ENCODE measurements at regions not wholly inside any gene's neighbourhood (a gene's known extent, or its start where the extent isn't known, plus 50 kb on each side); places are given as distances from the start of the nearest gene placed in this dataset.

DNA sequence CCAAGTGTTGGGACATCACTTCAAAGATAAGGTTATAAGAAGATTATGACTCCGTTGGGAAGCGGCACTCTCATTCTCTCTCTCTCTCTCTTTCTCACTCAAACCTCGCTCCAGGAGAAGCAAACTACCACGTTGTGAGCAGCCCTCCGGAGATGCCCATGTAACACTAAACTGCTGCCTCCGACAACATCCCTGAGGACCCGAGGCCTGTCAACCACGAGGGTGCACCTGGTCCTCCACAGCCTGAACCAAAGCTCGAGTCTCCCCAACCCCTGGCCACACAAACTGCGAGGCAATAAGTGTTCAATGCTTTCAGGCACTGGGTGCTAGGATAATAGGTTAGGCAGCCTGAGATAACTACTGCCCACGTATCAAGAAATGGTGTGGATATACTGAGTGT, 654.5 kb upstream of the ID2 start:
- no peak for DNase-seq (ENCODE audit: low read depth)
- H3K4me3 ChIP-seq (replicated peaks; ENCODE audit: low read depth, low read length), result no peak overlapping the region
- TF ChIP-seq, protein P1, sequence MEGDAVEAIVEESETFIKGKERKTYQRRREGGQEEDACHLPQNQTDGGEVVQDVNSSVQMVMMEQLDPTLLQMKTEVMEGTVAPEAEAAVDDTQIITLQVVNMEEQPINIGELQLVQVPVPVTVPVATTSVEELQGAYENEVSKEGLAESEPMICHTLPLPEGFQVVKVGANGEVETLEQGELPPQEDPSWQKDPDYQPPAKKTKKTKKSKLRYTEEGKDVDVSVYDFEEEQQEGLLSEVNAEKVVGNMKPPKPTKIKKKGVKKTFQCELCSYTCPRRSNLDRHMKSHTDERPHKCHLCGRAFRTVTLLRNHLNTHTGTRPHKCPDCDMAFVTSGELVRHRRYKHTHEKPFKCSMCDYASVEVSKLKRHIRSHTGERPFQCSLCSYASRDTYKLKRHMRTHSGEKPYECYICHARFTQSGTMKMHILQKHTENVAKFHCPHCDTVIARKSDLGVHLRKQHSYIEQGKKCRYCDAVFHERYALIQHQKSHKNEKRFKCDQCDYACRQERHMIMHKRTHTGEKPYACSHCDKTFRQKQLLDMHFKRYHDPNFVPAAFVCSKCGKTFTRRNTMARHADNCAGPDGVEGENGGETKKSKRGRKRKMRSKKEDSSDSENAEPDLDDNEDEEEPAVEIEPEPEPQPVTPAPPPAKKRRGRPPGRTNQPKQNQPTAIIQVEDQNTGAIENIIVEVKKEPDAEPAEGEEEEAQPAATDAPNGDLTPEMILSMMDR (IDR thresholded peaks at IDR 0.05; ENCODE audit: low read length, missing control alignments), result no peak

DNA sequence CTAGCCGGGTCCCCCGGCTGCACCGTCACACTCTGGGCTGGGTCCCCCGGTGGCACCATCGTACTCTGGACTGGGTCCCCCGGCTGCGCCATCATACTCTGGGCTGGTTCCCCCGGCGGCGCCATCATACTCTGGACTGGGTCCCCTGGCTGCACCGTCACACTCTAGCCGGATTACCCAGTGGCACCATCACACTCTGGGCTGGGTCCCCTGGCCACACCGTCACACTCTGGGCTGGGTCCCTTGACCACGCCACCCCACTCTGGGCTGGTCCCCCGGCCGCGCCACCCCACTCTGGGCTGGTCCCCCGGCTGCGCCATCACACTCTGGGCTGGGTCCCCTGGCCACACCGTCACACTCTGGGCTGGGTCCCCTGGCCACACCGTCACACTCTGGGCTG, 653.8 kb upstream of the ID2 start:
- no peak overlapping the region for H3K4me3 ChIP-seq (replicated peaks; ENCODE audit: low read depth, low read length)
- no peak for DNase-seq (ENCODE audit: low read depth)
- TF ChIP-seq, protein P1 (IDR thresholded peaks at IDR 0.05; ENCODE audit: low read length, missing control alignments), result no peak

DNA sequence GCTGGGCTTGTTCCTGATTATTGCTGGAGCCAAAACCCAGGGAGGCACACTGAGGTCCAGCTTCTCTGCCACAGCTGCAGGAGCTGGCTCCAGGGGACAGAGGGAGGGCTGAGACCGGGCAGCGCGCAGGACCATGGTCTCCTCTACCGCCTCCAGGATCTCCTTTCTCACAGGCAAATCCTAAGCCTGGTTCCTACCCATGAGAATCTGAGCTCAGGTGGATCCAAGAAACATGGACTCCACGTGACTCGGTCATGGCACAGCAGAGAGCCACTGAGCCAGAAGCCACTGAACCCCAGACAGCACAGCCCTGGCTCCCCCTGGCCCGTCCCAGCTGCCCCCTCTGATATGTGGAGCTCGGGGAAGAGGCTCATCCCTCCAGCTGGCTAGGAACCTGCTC, 653.4 kb upstream of the ID2 start:
- DNase-seq (ENCODE audit: low read depth), result no peak
- no peak overlapping the region for H3K4me3 ChIP-seq (replicated peaks; ENCODE audit: low read depth, low read length)
- TF ChIP-seq, protein P1 (IDR thresholded peaks at IDR 0.05; ENCODE audit: low read length, missing control alignments), result no peak

DNA sequence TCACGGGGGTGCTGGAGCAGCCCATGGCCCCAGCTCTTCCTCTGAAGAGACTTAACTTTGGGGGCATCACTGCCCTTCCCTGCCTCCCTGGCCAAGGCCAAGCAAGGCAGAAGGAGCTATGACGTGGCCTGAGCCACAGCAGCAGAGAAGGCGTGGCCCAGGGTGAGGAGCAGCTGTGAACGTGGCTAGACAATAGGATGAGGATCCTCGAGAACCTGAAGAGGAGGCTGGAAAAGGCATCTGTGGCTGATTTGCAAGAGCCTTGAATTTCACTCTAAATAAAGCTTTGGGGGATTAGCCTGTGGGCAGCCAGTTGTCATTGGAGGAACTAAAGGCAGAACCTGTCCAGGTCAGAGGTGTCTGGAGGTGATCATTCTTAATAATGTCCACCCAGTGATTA, 652.9 kb upstream of the ID2 start:
- H3K4me3 ChIP-seq (replicated peaks; ENCODE audit: low read depth, low read length), result no peak overlapping the region
- DNase-seq (ENCODE audit: low read depth), result no peak
- TF ChIP-seq, protein P1 (IDR thresholded peaks at IDR 0.05; ENCODE audit: low read length, missing control alignments), result no peak

DNA sequence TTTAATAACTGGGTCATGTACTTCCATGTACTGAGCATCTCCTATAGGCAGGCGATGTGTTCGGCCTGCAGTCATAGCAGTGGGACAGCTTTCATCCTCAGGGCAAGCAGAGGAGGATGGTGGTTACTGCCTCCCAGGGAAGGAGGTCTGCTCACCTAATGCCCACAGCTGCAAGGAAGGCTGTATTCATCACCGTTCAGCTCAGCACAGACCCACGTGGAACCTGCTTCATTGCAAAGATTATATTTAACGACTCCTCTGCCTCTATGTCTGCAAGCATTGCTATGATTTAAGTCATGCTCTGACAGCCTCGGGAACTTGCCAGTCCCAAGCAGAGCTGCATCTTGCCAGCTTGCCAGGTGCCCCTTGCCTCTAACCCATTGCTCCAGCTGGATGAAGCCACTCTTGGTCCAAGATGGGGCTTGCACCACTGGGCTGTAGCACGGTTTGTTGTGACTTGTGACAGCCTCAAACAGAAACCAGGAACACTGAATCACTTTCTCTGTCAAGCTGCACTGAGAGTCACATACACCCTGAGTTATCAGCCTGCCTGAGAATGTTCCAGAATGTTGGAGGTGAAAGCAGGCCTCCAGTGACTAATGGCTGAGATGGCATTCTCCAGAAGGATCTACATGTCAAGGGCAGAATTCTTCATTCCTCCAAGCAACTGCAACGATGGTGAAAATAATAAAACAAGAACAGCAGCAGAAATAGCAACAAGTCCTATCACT, 651.1 kb upstream of the ID2 start:
- H3K4me3 ChIP-seq (replicated peaks; ENCODE audit: low read depth, low read length), result no peak overlapping the region
- no peak for DNase-seq (ENCODE audit: low read depth)
- TF ChIP-seq, protein P1 (IDR thresholded peaks at IDR 0.05; ENCODE audit: low read length, missing control alignments), result no peak

DNA sequence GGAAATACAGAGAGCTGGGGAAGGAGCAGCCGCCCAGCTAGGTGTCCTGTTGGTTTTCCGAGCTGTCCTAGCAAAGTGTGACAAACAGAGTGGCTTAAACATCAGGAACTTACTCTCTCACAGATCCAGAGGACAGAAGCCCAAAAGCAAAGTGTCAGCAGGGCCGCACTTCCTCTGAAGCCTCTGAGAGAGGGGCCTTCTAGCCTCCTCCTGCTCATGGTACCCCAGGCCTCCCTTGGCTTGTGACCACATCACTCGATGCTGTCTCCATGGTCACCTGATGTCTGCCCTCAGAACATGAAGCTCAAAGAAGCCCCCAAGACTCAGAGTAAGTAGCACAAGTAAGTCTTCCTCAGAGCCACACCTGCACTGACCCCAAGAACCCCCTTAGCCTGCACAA, 650.5 kb upstream of the ID2 start:
- TF ChIP-seq, protein P1 (IDR thresholded peaks at IDR 0.05; ENCODE audit: low read length, missing control alignments), result no peak
- no peak overlapping the region for H3K4me3 ChIP-seq (replicated peaks; ENCODE audit: low read depth, low read length)
- DNase-seq (ENCODE audit: low read depth), result no peak

DNA sequence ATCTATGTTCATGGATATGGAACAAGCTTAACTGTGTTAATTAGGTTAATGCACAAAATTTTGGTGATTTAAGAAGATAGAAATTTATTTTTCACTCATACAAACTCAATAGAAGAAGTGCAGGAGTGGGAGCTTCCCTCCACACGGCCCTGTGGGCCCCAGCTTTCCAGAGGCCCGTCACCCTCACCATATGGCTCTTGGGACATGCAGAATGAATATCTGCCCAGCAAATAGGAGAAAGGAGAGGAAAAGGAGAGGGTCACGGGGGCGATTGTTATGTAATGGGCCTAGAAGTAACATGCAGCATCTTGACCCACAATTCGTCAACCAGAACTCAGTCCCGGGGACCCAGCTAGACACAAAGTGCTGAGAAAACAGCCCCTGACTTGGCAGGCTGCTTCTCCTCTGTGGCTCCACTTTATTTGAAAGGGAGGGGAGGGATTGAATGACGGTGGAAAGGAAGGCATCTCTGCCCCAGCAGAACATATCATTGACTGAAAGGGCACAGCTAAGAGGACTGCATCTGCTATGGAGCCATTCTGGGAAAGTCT, 648.2 kb upstream of the ID2 start:
- TF ChIP-seq, protein P1 (IDR thresholded peaks at IDR 0.05; ENCODE audit: low read length, missing control alignments), result no peak
- H3K4me3 ChIP-seq (replicated peaks; ENCODE audit: low read depth, low read length), result no peak overlapping the region
- no peak for DNase-seq (ENCODE audit: low read depth)

All from fibroblast of pulmonary artery (primary cell).